ENCODE measurements at regions not wholly inside any gene's neighbourhood (a gene's known extent, or its start where the extent isn't known, plus 50 kb on each side); places are given as distances from the start of the nearest gene placed in this dataset.

DNA sequence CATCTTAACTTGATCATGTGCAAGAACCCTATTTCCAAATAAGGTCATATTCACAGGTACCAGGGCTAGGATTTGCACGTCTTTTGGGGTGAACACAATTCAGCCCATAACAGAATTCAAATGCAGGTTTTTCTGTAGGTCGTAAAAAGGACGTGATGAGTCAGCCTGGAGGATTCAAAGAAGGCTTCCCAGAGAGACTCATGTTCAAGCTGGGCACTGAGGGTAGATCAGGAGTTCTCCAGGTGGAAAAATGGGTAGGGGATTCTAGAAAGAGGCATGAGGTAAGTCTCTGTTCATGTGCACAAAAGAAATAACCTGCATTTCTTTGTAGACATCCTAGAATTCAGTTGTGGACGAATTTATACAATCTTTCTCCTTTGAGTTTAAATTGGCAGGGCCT is 160.4 kb downstream of the RPS24 start:
- Histone ChIP-seq H2AFZ (ENCODE audit: low read length) (no peak overlapping the region), H3K27me3 (ENCODE audit: low read length) (peaks cover 37% of the 10 kb centered on the region), H3K36me3 (ENCODE audit: low read depth, low read length) (no peaks in the 10 kb centered on the region), H3F3A (ENCODE audit: low read length, unreplicated experiment) (no peaks in the 10 kb centered on the region), H3K9me3 (ENCODE audit: low read length) (no peaks in the 10 kb centered on the region), H3K9me2 (replicated peaks; ENCODE audit: low read length) (no peaks in the 10 kb centered on the region), H3K4me2 (ENCODE audit: low read length) (no peak overlapping the region), H3K27ac (ENCODE audit: low read length) (no peak overlapping the region), H3K79me2 (ENCODE audit: low read length) (no peaks in the 10 kb centered on the region), H4K20me1 (ENCODE audit: low read length) (no peaks in the 10 kb centered on the region), H3K9ac (ENCODE audit: low read length) (no peak overlapping the region), H3K4me3 (ENCODE audit: low read length) (no peak overlapping the region), H3K4me1 (ENCODE audit: insufficient read depth, low read length) (peaks cover 3% of the 10 kb centered on the region; the same call in 1 of the 2 replicates)
- ChIA-PET POLR2A (ENCODE audit: unreplicated experiment) (no interaction called here), CTCF (no interaction called here)
- BruUV-seq (replicated peaks), result no TSS peak
- peak; percentile 79 for DNase-seq
- peak; percentile 48 for ATAC-seq
- TF ChIP-seq CTCF (conservative IDR thresholded peaks at IDR 0.05; ENCODE audit: low read depth, low read length) (no peak), EZH2phosphoT487 (IDR thresholded peaks at IDR 0.05; ENCODE audit: borderline replicate concordance, low read length) (no peak), EZH2 (IDR thresholded peaks at IDR 0.05; ENCODE audit: low read length, unreplicated experiment) (no peak)
- intact Hi-C loops (cut with micrococcal nuclease), result no loop called here

GRCh38 chr10:78194539-78195402 is 161.1 kb downstream of the RPS24 start:
- peak; percentile 64 for DNase-seq
- Histone ChIP-seq H3K79me2 (ENCODE audit: low read length) (no peaks in the 10 kb centered on the region), H3F3A (ENCODE audit: low read length, unreplicated experiment) (no peaks in the 10 kb centered on the region), H4K20me1 (ENCODE audit: low read length) (no peaks in the 10 kb centered on the region), H3K4me2 (ENCODE audit: low read length) (no peak overlapping the region), H3K9ac (ENCODE audit: low read length) (no peak overlapping the region), H3K4me3 (ENCODE audit: low read length) (no peak overlapping the region), H3K27ac (ENCODE audit: low read length) (no peak overlapping the region), H3K36me3 (ENCODE audit: low read depth, low read length) (no peaks in the 10 kb centered on the region), H2AFZ (ENCODE audit: low read length) (no peak overlapping the region), H3K27me3 (ENCODE audit: low read length) (peaks cover 44% of the 10 kb centered on the region), H3K9me2 (replicated peaks; ENCODE audit: low read length) (no peaks in the 10 kb centered on the region), H3K9me3 (ENCODE audit: low read length) (no peaks in the 10 kb centered on the region), H3K4me1 (ENCODE audit: insufficient read depth, low read length) (peaks cover 3% of the 10 kb centered on the region; the same call in 1 of the 2 replicates)
- CTCF ChIA-PET, result no interaction called here
- no TSS peak for BruUV-seq (replicated peaks)
- peak; percentile 10 for ATAC-seq
- POLR2A ChIA-PET (ENCODE audit: unreplicated experiment), result interaction anchor here (0.6 kb wide), 1 partner anchor 37 kb away, joined by 3 read pairs; no protein-coding TSS in a partner anchor
- intact Hi-C loops (cut with micrococcal nuclease), result no loop called here
- no peak for TF ChIP-seq EZH2 (IDR thresholded peaks at IDR 0.05; ENCODE audit: low read length, unreplicated experiment)
- TF ChIP-seq CTCF (conservative IDR thresholded peaks at IDR 0.05; ENCODE audit: low read depth, low read length), result no peak

DNA sequence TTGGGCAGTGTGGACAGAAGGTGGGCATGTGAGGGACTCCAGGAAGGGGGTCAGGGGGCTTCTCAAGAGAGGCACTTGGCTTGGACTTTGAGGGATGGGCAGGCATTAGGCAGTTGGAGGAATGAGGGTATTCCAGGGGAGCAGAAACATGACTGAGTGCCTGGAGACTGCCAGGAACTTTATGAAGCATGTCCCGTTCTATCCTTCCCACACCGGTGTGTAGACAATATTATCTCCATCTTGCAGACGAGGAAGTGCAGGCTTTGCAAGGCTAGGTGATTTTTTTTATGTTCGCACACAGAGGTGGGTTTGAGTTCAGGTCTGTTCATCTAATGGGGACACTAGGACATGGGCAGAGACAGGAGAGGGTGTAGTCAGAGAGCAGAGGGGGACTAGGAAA is 162.7 kb downstream of the RPS24 start:
- CTCF ChIA-PET, result no interaction called here
- TF ChIP-seq EZH2phosphoT487 (IDR thresholded peaks at IDR 0.05; ENCODE audit: borderline replicate concordance, low read length) (no peak), EZH2 (IDR thresholded peaks at IDR 0.05; ENCODE audit: low read length, unreplicated experiment) (no peak), CTCF (conservative IDR thresholded peaks at IDR 0.05; ENCODE audit: low read depth, low read length) (no peak)
- H3K4me1 ChIP-seq (ENCODE audit: insufficient read depth, low read length), result peaks cover 3% of the 10 kb centered on the region; the same call in 1 of the 2 replicates
- H3F3A ChIP-seq (ENCODE audit: low read length, unreplicated experiment), result no peaks in the 10 kb centered on the region
- H3K9me3 ChIP-seq (ENCODE audit: low read length), result no peaks in the 10 kb centered on the region
- H3K4me3 ChIP-seq (ENCODE audit: low read length), result no peak overlapping the region
- no peaks in the 10 kb centered on the region for H4K20me1 ChIP-seq (ENCODE audit: low read length)
- no peak for DNase-seq
- H3K27me3 ChIP-seq (ENCODE audit: low read length), result peaks cover 54% of the 10 kb centered on the region
- intact Hi-C loops (cut with micrococcal nuclease), result no loop called here
- no TSS peak for BruUV-seq (replicated peaks)
- H3K4me2 ChIP-seq (ENCODE audit: low read length), result no peak overlapping the region
- no peak overlapping the region for H2AFZ ChIP-seq (ENCODE audit: low read length)
- POLR2A ChIA-PET (ENCODE audit: unreplicated experiment), result no interaction called here
- no peak overlapping the region for H3K27ac ChIP-seq (ENCODE audit: low read length)
- H3K9ac ChIP-seq (ENCODE audit: low read length), result no peak overlapping the region
- no peak for ATAC-seq
- no peaks in the 10 kb centered on the region for H3K36me3 ChIP-seq (ENCODE audit: low read depth, low read length)
- no peaks in the 10 kb centered on the region for H3K9me2 ChIP-seq (replicated peaks; ENCODE audit: low read length)
- H3K79me2 ChIP-seq (ENCODE audit: low read length), result no peaks in the 10 kb centered on the region

Measured in PC-3 (cell line).